Osteocyte (in vitro differentiated cells): ENCODE measurements at regions not wholly inside any gene's neighbourhood (a gene's known extent, or its start where the extent isn't known, plus 50 kb on each side); places are given as distances from the start of the nearest gene placed in this dataset.
A peak's percentile ranks its signal among the peaks of the same experiment; 100 is the strongest.

ENCODE experiments used
- DNase-seq: peaks from one replicate; pipeline ENCODE4 v3.0.0; 2021; ENCODE audit warnings: mixed read lengths; ENCODE audit not compliant: unreplicated experiment; ENCODE audit errors: extremely low spot score
- H3K27ac Mint-ChIP-seq: one replicate; pipeline ENCODE4 v1.8.0; 2021; ENCODE audit warnings: mild to moderate bottlenecking, mixed read lengths; ENCODE audit not compliant: unreplicated experiment
- H3K27me3 Mint-ChIP-seq: one replicate; pipeline ENCODE4 v1.8.0; 2021; ENCODE audit warnings: mixed read lengths; ENCODE audit not compliant: unreplicated experiment
- H3K36me3 Mint-ChIP-seq: one replicate; pipeline ENCODE4 v1.8.0; 2021; ENCODE audit warnings: mixed read lengths; ENCODE audit not compliant: unreplicated experiment
- H3K4me1 Mint-ChIP-seq: one replicate; pipeline ENCODE4 v1.8.0; 2021; ENCODE audit warnings: mixed read lengths; ENCODE audit not compliant: unreplicated experiment
- H3K4me3 Mint-ChIP-seq: one replicate; pipeline ENCODE4 v1.8.0; 2021; ENCODE audit warnings: mild to moderate bottlenecking, moderate library complexity, mixed read lengths; ENCODE audit not compliant: unreplicated experiment
- H3K9me3 Mint-ChIP-seq: one replicate; pipeline ENCODE4 v1.8.0; 2021; ENCODE audit warnings: mixed read lengths; ENCODE audit not compliant: unreplicated experiment
- CTCF ChIP-seq: fragments of 200-600 bp; sonication (generic); IDR thresholded peaks from 2 replicates; pipeline ENCODE4 v1.5.0; 2021; ENCODE audit warnings: antibody characterized with exemption, mild to moderate bottlenecking, moderate library complexity

DNA sequence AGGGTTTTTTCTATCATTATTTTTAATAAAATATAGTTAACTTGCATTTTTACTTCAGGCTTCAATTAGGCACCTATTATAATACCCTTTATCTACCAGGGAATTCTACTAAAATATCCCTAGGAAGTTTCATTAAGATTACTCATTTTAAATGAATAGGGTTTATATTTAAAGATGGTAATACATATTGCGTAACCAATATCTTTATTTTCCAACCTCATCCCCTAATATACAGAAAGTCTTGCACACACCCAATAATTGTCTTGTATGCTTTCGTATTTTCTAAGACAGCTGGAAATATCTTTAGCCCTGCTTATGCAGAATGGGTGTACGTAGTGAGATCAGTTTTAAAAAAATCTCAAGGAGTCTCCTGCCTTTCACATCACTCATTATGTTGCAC lies 1186.8 kb downstream of the TECRL start:
- H3K27me3 Mint-ChIP-seq = no peaks in the 10 kb centered on the region
- no peak overlapping the region for H3K27ac Mint-ChIP-seq
- no peak for TF ChIP-seq CTCF
- H3K36me3 Mint-ChIP-seq = no peaks in the 10 kb centered on the region
- peaks cover 12% of the 10 kb centered on the region for H3K4me1 Mint-ChIP-seq
- no peak for DNase-seq
- peaks cover 11% of the 10 kb centered on the region for H3K9me3 Mint-ChIP-seq
- H3K4me3 Mint-ChIP-seq = no peak overlapping the region

DNA sequence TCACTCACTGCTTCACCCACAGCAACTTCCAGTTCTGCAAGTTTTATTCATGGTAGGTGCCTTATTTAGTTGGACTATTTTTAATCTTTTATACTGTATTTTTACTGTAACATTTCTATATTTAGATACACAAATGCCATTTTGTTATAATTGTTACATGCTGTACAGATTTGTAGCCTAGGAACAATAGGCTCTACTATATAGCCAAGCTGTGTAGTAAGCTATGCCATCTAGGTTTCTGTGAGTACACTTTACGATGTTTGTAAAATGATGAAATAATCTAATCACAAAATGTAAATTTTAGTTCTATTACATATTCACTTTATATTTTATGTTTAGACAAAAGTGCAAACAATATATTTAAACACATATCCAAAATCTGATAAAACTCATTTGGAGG lies 1187.8 kb downstream of the TECRL start:
- no peaks in the 10 kb centered on the region for H3K27me3 Mint-ChIP-seq

GRCh38 chr4:63218856-63219255 lies 1190.4 kb downstream of the TECRL start:
- no peak for TF ChIP-seq CTCF
- Mint-ChIP-seq H3K4me3 (no peak overlapping the region), H3K27ac (no peak overlapping the region), H3K27me3 (no peaks in the 10 kb centered on the region), H3K36me3 (peaks cover 10% of the 10 kb centered on the region), H3K4me1 (peaks cover 6% of the 10 kb centered on the region), H3K9me3 (peaks cover 37% of the 10 kb centered on the region)
- DNase-seq = no peak

More for the DNA sequence above, 1187.8 kb downstream of the TECRL start:
- peaks cover 19% of the 10 kb centered on the region for H3K9me3 Mint-ChIP-seq
- no peak for TF ChIP-seq CTCF
- no peak for DNase-seq
- peaks cover 7% of the 10 kb centered on the region for H3K4me1 Mint-ChIP-seq
- no peak overlapping the region for H3K4me3 Mint-ChIP-seq
- H3K27ac Mint-ChIP-seq = no peak overlapping the region
- H3K36me3 Mint-ChIP-seq = peaks cover 3% of the 10 kb centered on the region

DNA sequence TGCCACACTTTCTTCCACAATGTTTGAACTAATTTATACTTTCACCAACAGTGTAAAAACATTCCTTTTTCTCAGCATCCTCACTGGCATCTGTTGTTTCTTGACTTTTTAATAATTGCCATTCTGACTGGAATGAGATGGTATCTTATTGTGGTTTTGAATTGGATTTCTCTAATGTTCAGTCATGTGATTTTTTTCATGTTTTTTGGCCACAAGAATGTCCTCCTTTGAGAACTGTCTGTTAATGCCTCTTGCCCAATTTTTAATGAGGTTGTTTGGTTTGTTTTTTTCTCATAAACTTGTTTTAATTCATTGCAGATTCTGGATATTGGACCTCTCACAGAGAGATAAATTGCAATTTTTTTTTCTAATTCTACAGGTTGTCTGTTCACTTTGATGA lies 1195.2 kb downstream of the TECRL start:
- Mint-ChIP-seq H3K27ac (no peak overlapping the region), H3K4me3 (no peak overlapping the region)

GRCh38 chr4:63211776-63212479 lies 1197.3 kb downstream of the TECRL start:
- no peaks in the 10 kb centered on the region for H3K27me3 Mint-ChIP-seq
- H3K4me3 Mint-ChIP-seq = no peak overlapping the region
- no peak for TF ChIP-seq CTCF
- H3K4me1 Mint-ChIP-seq = peaks cover 28% of the 10 kb centered on the region
- peaks cover 10% of the 10 kb centered on the region for H3K36me3 Mint-ChIP-seq
- DNase-seq = no peak
- H3K27ac Mint-ChIP-seq = peak overlapping the region; percentile 75
- H3K9me3 Mint-ChIP-seq = peaks cover 31% of the 10 kb centered on the region

More for the DNA sequence above, 1195.2 kb downstream of the TECRL start:
- no peak for TF ChIP-seq CTCF
- Mint-ChIP-seq H3K27me3 (no peaks in the 10 kb centered on the region), H3K36me3 (peaks cover 10% of the 10 kb centered on the region), H3K9me3 (peaks cover 37% of the 10 kb centered on the region), H3K4me1 (peaks cover 28% of the 10 kb centered on the region)
- DNase-seq = no peak
